H1 (cell line): ENCODE measurements at regions not wholly inside any gene's neighbourhood (a gene's known extent, or its start where the extent isn't known, plus 50 kb on each side); places are given as distances from the start of the nearest gene placed in this dataset.

Source experiments
- CTCF ChIA-PET: fragments of 300-600 bp; sonication (Branson Sonifier 250); formaldehyde crosslinking; loops from one replicate; lab custom pipeline; 2021; ENCODE audit not compliant: partially characterized antibody; lab: Charles Lee
- POLR2A ChIA-PET: fragments of 300-600 bp; sonication (Branson Sonifier 250); formaldehyde crosslinking; loops from one replicate; lab custom pipeline; 2021; ENCODE audit warnings: inconsistent platforms; ENCODE audit not compliant: partially characterized antibody; lab: Charles Lee
- DNase-seq, 2 experiments: peaks; one replicate each; pipeline versions ENCODE4 v3.0.0 to v3.0.0-alpha.2; 2010 to 2022; ENCODE audit warnings: low spot score in 2 of 2, low read depth in 1 of 2, mixed read lengths in 1 of 2
- FAIRE-seq: peaks from 2 replicates; lab custom pipeline; 2011; peaks lifted over from hg19 to GRCh38; lab: Jason Lieb, UNC
- H2AFZ ChIP-seq: 2 replicates; pipeline ENCODE4 v1.8.1; 2012; ENCODE audit warnings: low read length, inconsistent platforms
- H2AK5ac ChIP-seq: 2 replicates; pipeline ENCODE4 v1.6.1; 2013; ENCODE audit warnings: low read depth, low read length
- H2BK120ac ChIP-seq: replicated peaks from 2 replicates; pipeline ENCODE3; 2013; ENCODE audit warnings: low read depth, low read length, inconsistent platforms
- H2BK12ac ChIP-seq: 2 replicates; pipeline ENCODE4 v1.6.1; 2013; ENCODE audit warnings: low read depth, low read length
- H2BK15ac ChIP-seq: 2 replicates; pipeline ENCODE4 v1.6.1; 2013; ENCODE audit warnings: low read length
- H2BK20ac ChIP-seq: 2 replicates; pipeline ENCODE4 v1.6.1; 2013; ENCODE audit warnings: low read length
- H2BK5ac ChIP-seq: 2 replicates; pipeline ENCODE4 v1.6.1; 2013; ENCODE audit warnings: low read depth, low read length
- H3K14ac ChIP-seq: 2 replicates; pipeline ENCODE4 v1.6.1; 2013; ENCODE audit warnings: inconsistent platforms; ENCODE audit not compliant: insufficient read length
- H3K18ac ChIP-seq: 2 replicates; pipeline ENCODE4 v1.6.1; 2013; ENCODE audit warnings: low read length; ENCODE audit errors: extremely low read depth
- H3K23ac ChIP-seq: 2 replicates; pipeline ENCODE4 v1.6.1; 2013; ENCODE audit warnings: inconsistent platforms; ENCODE audit not compliant: insufficient read length
- H3K23me2 ChIP-seq: 2 replicates; pipeline ENCODE4 v1.6.1; 2013; ENCODE audit warnings: low read depth, low read length
- H3K27ac ChIP-seq: 2 replicates; pipeline ENCODE4 v1.6.1; 2011; ENCODE audit warnings: low read depth, low read length, inconsistent platforms
- H3K27me3 ChIP-seq, 4 experiments: replicated peaks in 1 of 4; 1 replicate in 1 of 4; 2 replicates in 3 of 4; pipeline versions ENCODE4 v1.6.1 to v1.8.1; 2011 to 2013; ENCODE audit warnings: low read length in 3 of 4, mild to moderate bottlenecking in 3 of 4, inconsistent platforms in 2 of 4, mixed read lengths in 2 of 4, moderate library complexity in 1 of 4; ENCODE audit not compliant: control insufficient read depth in 3 of 4, insufficient read depth in 3 of 4; ENCODE audit errors: extremely low read depth in 1 of 4
- H3K36me3 ChIP-seq, 4 experiments: 2 replicates each; pipeline versions ENCODE4 v1.6.1 to v1.8.1; 2011 to 2013; ENCODE audit warnings: mild to moderate bottlenecking in 4 of 4, low read length in 3 of 4, moderate library complexity in 2 of 4, control low read depth in 1 of 4, inconsistent platforms in 1 of 4; ENCODE audit not compliant: insufficient read depth in 4 of 4, control insufficient read depth in 2 of 4
- H3K4ac ChIP-seq: replicated peaks from 2 replicates; pipeline ENCODE3; 2013; ENCODE audit warnings: low read length, low read depth, mixed read lengths, inconsistent platforms; ENCODE audit not compliant: insufficient read length
- H3K4me1 ChIP-seq, 4 experiments: replicated peaks in 1 of 4; 1 replicate in 1 of 4; 2 replicates in 3 of 4; pipeline versions ENCODE4 v1.6.1 to v1.8.1; 2011 to 2013; ENCODE audit warnings: low read length in 3 of 4, inconsistent platforms in 2 of 4, mixed read lengths in 1 of 4; ENCODE audit not compliant: insufficient read depth in 4 of 4, control insufficient read depth in 3 of 4
- H3K4me2 ChIP-seq, 2 experiments: 2 replicates each; pipeline versions ENCODE4 v1.6.1 to v1.8.1; 2011 to 2013; ENCODE audit warnings: low read depth in 2 of 2, low read length in 2 of 2, control low read depth in 1 of 2, inconsistent platforms in 1 of 2, mild to moderate bottlenecking in 1 of 2; ENCODE audit not compliant: insufficient read depth in 1 of 2
- H3K4me3 ChIP-seq, 4 experiments: fragments of 200-600, 300-600 bp in 1 of 4; sonication (generic), shearing (Covaris generic), sonication (Bioruptor Twin) in 1 of 4; 2 replicates each; pipeline versions ENCODE4 v1.5.1 to v1.8.1; 2011 to 2016; ENCODE audit warnings: low read length in 4 of 4, low read depth in 3 of 4, control low read depth in 2 of 4, inconsistent platforms in 2 of 4, mild to moderate bottlenecking in 2 of 4, mixed read lengths in 1 of 4, moderate library complexity in 1 of 4; ENCODE audit not compliant: insufficient read depth in 2 of 4; ENCODE audit errors: extremely low read depth in 1 of 4
- H3K56ac ChIP-seq: replicated peaks from 2 replicates; pipeline ENCODE3; 2013; ENCODE audit warnings: low read depth, mild to moderate bottlenecking, mixed read lengths, low read length, inconsistent platforms; ENCODE audit not compliant: insufficient read length
- H3K79me1 ChIP-seq: 2 replicates; pipeline ENCODE4 v1.6.1; 2013; ENCODE audit warnings: low read depth, low read length, control low read depth
- H3K79me2 ChIP-seq, 2 experiments: 2 replicates each; pipeline versions ENCODE4 v1.6.1 to v1.8.1; 2012 to 2013; ENCODE audit warnings: low read length in 2 of 2, mild to moderate bottlenecking in 2 of 2, inconsistent platforms in 1 of 2; ENCODE audit not compliant: insufficient read depth in 2 of 2, control insufficient read depth in 1 of 2
- H3K9ac ChIP-seq, 4 experiments: replicated peaks in 1 of 4; 1 replicate in 1 of 4; 2 replicates in 3 of 4; pipeline versions ENCODE4 v1.6.1 to v1.8.1; 2011 to 2013; ENCODE audit warnings: low read depth in 3 of 4, low read length in 3 of 4, control low read depth in 2 of 4, mild to moderate bottlenecking in 2 of 4, moderate library complexity in 2 of 4, inconsistent platforms in 1 of 4; ENCODE audit errors: extremely low read depth in 1 of 4
- H3K9me3 ChIP-seq, 2 experiments: 2 replicates each; pipeline versions ENCODE4 v1.6.1 to v1.8.1; 2012 to 2013; ENCODE audit warnings: mild to moderate bottlenecking in 2 of 2, moderate library complexity in 2 of 2, control low read depth in 1 of 2, inconsistent platforms in 1 of 2, low read depth in 1 of 2, low read length in 1 of 2, mixed read lengths in 1 of 2; ENCODE audit not compliant: insufficient read depth in 2 of 2
- H4K20me1 ChIP-seq, 2 experiments: replicated peaks in 1 of 2; 2 replicates each; pipeline versions ENCODE3 to v1.8.1; 2011 to 2013; ENCODE audit warnings: inconsistent platforms in 2 of 2, low read length in 2 of 2, mild to moderate bottlenecking in 1 of 2; ENCODE audit not compliant: insufficient read depth in 2 of 2, control insufficient read depth in 1 of 2
- H4K5ac ChIP-seq: 2 replicates; pipeline ENCODE4 v1.6.1; 2013; ENCODE audit warnings: low read length, low read depth, mixed read lengths, inconsistent platforms; ENCODE audit not compliant: insufficient read length
- H4K8ac ChIP-seq: 2 replicates; pipeline ENCODE4 v1.8.0; 2013; ENCODE audit warnings: mild to moderate bottlenecking, moderate library complexity, low read length, inconsistent platforms; ENCODE audit not compliant: insufficient read depth; ENCODE audit errors: extremely low read depth
- H4K91ac ChIP-seq: replicated peaks from 2 replicates; pipeline ENCODE3; 2013; ENCODE audit warnings: low read length, mixed read lengths, inconsistent platforms; ENCODE audit not compliant: insufficient read length
- ATF2 ChIP-seq: IDR thresholded peaks from 2 replicates; pipeline ENCODE4 v1.6.1; 2012; ENCODE audit warnings: low read length, inconsistent platforms
- BRCA1 ChIP-seq: IDR thresholded peaks from 2 replicates; pipeline ENCODE4 v1.6.1; 2012; ENCODE audit warnings: low read depth, low read length, improper control_type of control experiment
- CREB1 ChIP-seq: IDR thresholded peaks from 2 replicates; pipeline ENCODE4 v1.6.1; 2012; ENCODE audit warnings: inconsistent platforms
- EGR1 ChIP-seq: IDR thresholded peaks from 2 replicates; pipeline ENCODE4 v1.6.1; 2011; ENCODE audit warnings: low read depth, low read length, borderline replicate concordance
- EP300 ChIP-seq, 2 experiments: IDR thresholded peaks; 1 replicate in 1 of 2; 2 replicates in 1 of 2; pipeline ENCODE4 v1.6.1; 2011 to 2012; ENCODE audit warnings: low read depth in 2 of 2, low read length in 2 of 2, mild to moderate bottlenecking in 2 of 2, borderline replicate concordance in 1 of 2, inconsistent platforms in 1 of 2, moderate library complexity in 1 of 2
- MAX ChIP-seq: IDR thresholded peaks from 2 replicates; pipeline ENCODE4 v1.6.1; 2012; ENCODE audit warnings: inconsistent platforms
- NRF1 ChIP-seq: IDR thresholded peaks from 2 replicates; pipeline ENCODE4 v1.6.1; 2011; ENCODE audit warnings: mild to moderate bottlenecking, low read depth, low read length, improper control_type of control experiment
- POLR2AphosphoS5 ChIP-seq: IDR thresholded peaks from 2 replicates; pipeline ENCODE4 v1.6.1; 2011; ENCODE audit warnings: low read depth, low read length
- SUZ12 ChIP-seq: fragments of 200-600 bp; sonication (generic); IDR thresholded peaks from 2 replicates; pipeline ENCODE4 v1.6.1; 2012; ENCODE audit warnings: mild to moderate bottlenecking, inconsistent platforms, low read length, moderate library complexity, mixed read lengths
- TBP ChIP-seq: IDR thresholded peaks from 2 replicates; pipeline ENCODE4 v1.6.1; 2011; ENCODE audit warnings: low read depth, low read length, improper control_type of control experiment
- USF2 ChIP-seq: IDR thresholded peaks from 2 replicates; pipeline ENCODE4 v1.6.1; 2011; ENCODE audit warnings: low read length, improper control_type of control experiment
- YY1 ChIP-seq: IDR thresholded peaks from 2 replicates; pipeline ENCODE4 v1.6.1; 2011; ENCODE audit warnings: low read depth, mild to moderate bottlenecking, low read length
- WGBS, 2 experiments: shearing (Covaris generic) in 1 of 2; methylation state at CpG; one replicate each; pipeline versions ENCODE4 v1.1.6 to v1.1.7; 2013 to 2015; ENCODE audit warnings: low lambda C conversion rate in 2 of 2, mixed read lengths in 2 of 2, inconsistent platforms in 1 of 2, low coverage in 1 of 2, missing lambda C conversion rate in 1 of 2; ENCODE audit not compliant: insufficient replicate concordance in 2 of 2, insufficient coverage in 1 of 2, insufficient read length in 1 of 2; ENCODE audit errors: extremely low coverage in 1 of 2, missing lambda C conversion rate in 1 of 2; 5-methylcytosine and 5-hydroxymethylcytosine counted together

- no peaks in the 10 kb centered on the region for H3K79me1 ChIP-seq
- H2BK15ac ChIP-seq = no peak overlapping the region
- no peak overlapping the region for H3K9ac ChIP-seq
- FAIRE-seq (no peak), DNase-seq (no peak)
- ChIA-PET POLR2A (no interaction called here), CTCF (interaction anchor here (1.6 kb wide), 1 partner anchor 67 kb away, joined by 3 read pairs; no protein-coding TSS in a partner anchor)
- no peaks in the 10 kb centered on the region for H3K27me3 ChIP-seq
- no peak overlapping the region for H3K4ac ChIP-seq
- peaks cover 66 to 81% of the 10 kb centered on the region in 2 experiments for H3K9me3 ChIP-seq
- H2AFZ ChIP-seq = no peak overlapping the region
- TF ChIP-seq POLR2AphosphoS5 (no peak), TBP (no peak), SUZ12 (no peak), EGR1 (no peak), ATF2 (no peak), EP300 (IDR thresholded peaks at IDR 0.05; ENCODE audit: borderline replicate concordance in 1 of 2, low read depth in 2 of 2, low read length in 2 of 2) (no peak), CREB1 (no peak), BRCA1 (no peak), NRF1 (no peak), USF2 (no peak), MAX (no peak), YY1 (no peak)
- no peak overlapping the region for H2AK5ac ChIP-seq
- H3K27ac ChIP-seq = no peak overlapping the region
- no peak overlapping the region for H3K18ac ChIP-seq
- no peak overlapping the region for H3K56ac ChIP-seq
- no peaks in the 10 kb centered on the region for H4K20me1 ChIP-seq
- no peak overlapping the region for H2BK5ac ChIP-seq
- no peak overlapping the region for H4K91ac ChIP-seq
- no peak overlapping the region for H2BK12ac ChIP-seq
- H3K36me3 ChIP-seq = no peaks in the 10 kb centered on the region; a peak in 1 of 8 replicates
- H3K4me2 ChIP-seq = no peak overlapping the region
- H3K23me2 ChIP-seq = no peaks in the 10 kb centered on the region; the same call in 1 of the 2 replicates
- no peak overlapping the region for H3K23ac ChIP-seq
- H4K5ac ChIP-seq = no peak overlapping the region
- H3K79me2 ChIP-seq = no peaks in the 10 kb centered on the region
- 93% methylated on average over 3 of the region's 3 CpGs; no CpG with 5 or more reads in 1 of the 2 experiments for WGBS, 2 experiments
- H4K8ac ChIP-seq = no peak overlapping the region
- H3K4me1 ChIP-seq = no peaks in the 10 kb centered on the region
- no peak overlapping the region for H2BK20ac ChIP-seq
- H3K14ac ChIP-seq = no peak overlapping the region
- H2BK120ac ChIP-seq = no peak overlapping the region
- no peak overlapping the region for H3K4me3 ChIP-seq
Measured at GRCh38 chr22:47921906-47922305, 1159.5 kb downstream of the TBC1D22A start.
